ENCODE measurements at regions not wholly inside any gene's neighbourhood (a gene's known extent, or its start where the extent isn't known, plus 50 kb on each side); places are given as distances from the start of the nearest gene placed in this dataset.

GRCh38 chr2:220510668-220511067, 883.2 kb downstream of the SLC4A3 start:
- TF ChIP-seq, protein P1, sequence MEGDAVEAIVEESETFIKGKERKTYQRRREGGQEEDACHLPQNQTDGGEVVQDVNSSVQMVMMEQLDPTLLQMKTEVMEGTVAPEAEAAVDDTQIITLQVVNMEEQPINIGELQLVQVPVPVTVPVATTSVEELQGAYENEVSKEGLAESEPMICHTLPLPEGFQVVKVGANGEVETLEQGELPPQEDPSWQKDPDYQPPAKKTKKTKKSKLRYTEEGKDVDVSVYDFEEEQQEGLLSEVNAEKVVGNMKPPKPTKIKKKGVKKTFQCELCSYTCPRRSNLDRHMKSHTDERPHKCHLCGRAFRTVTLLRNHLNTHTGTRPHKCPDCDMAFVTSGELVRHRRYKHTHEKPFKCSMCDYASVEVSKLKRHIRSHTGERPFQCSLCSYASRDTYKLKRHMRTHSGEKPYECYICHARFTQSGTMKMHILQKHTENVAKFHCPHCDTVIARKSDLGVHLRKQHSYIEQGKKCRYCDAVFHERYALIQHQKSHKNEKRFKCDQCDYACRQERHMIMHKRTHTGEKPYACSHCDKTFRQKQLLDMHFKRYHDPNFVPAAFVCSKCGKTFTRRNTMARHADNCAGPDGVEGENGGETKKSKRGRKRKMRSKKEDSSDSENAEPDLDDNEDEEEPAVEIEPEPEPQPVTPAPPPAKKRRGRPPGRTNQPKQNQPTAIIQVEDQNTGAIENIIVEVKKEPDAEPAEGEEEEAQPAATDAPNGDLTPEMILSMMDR (IDR thresholded peaks at IDR 0.05), result no peak

GRCh38 chr2:220512419-220512818, 885.0 kb downstream of the SLC4A3 start:
- Histone ChIP-seq H3K4me3 (ENCODE audit: low read length) (no peak overlapping the region), H3K36me3 (ENCODE audit: insufficient read depth, low read length) (no peaks in the 10 kb centered on the region), H3K27me3 (ENCODE audit: control insufficient read depth in 1 of 2, insufficient read depth in 2 of 2, low read length in 2 of 2) (no peaks in the 10 kb centered on the region), H3K4me1 (ENCODE audit: insufficient read depth, low read length) (no peaks in the 10 kb centered on the region), H3K27ac (ENCODE audit: low read depth in 1 of 2, low read length in 2 of 2) (no peak overlapping the region), H3K9me3 (ENCODE audit: control insufficient read depth in 1 of 2, insufficient read depth in 1 of 2, low read length in 2 of 2) (no peaks in the 10 kb centered on the region)
- Mint-ChIP-seq H3K36me3 (ENCODE audit: low read depth) (no peaks in the 10 kb centered on the region), H3K9me3 (no peaks in the 10 kb centered on the region), H3K27me3 (no peaks in the 10 kb centered on the region), H3K27ac (no peak overlapping the region), H3K4me3 (no peak overlapping the region), H3K4me1 (ENCODE audit: low read depth) (no peaks in the 10 kb centered on the region)
- TF ChIP-seq, protein P1 (IDR thresholded peaks at IDR 0.05), result no peak
- ChIA-PET CTCF (no interaction called here), POLR2A (no interaction called here)
- DNase-seq (no peak), ATAC-seq (ENCODE audit: poor library complexity) (no peak)
- intact Hi-C loops (cut with DNase I, micrococcal nuclease), result no loop called here

More at GRCh38 chr2:220510668-220511067, 883.2 kb downstream of the SLC4A3 start:
- Histone ChIP-seq H3K27ac (ENCODE audit: low read depth in 1 of 2, low read length in 2 of 2) (no peak overlapping the region), H3K9me3 (ENCODE audit: control insufficient read depth in 1 of 2, insufficient read depth in 1 of 2, low read length in 2 of 2) (no peaks in the 10 kb centered on the region), H3K36me3 (ENCODE audit: insufficient read depth, low read length) (no peaks in the 10 kb centered on the region), H3K27me3 (ENCODE audit: control insufficient read depth in 1 of 2, insufficient read depth in 2 of 2, low read length in 2 of 2) (no peaks in the 10 kb centered on the region), H3K4me3 (ENCODE audit: low read length) (no peak overlapping the region), H3K4me1 (ENCODE audit: insufficient read depth, low read length) (no peaks in the 10 kb centered on the region)
- no peaks in the 10 kb centered on the region for H3K4me1 Mint-ChIP-seq (ENCODE audit: low read depth)
- H3K27ac Mint-ChIP-seq, result no peak overlapping the region
- POLR2A ChIA-PET, result interaction anchor here (0.7 kb wide), 1 partner anchor 81 kb away, joined by 3 read pairs; no protein-coding TSS in a partner anchor
- DNase-seq, result no peak
- intact Hi-C loops (cut with DNase I, micrococcal nuclease), result no loop called here
- no peak for ATAC-seq (ENCODE audit: poor library complexity)
- no peaks in the 10 kb centered on the region for H3K36me3 Mint-ChIP-seq (ENCODE audit: low read depth)
- H3K4me3 Mint-ChIP-seq, result no peak overlapping the region
- H3K27me3 Mint-ChIP-seq, result no peaks in the 10 kb centered on the region
- CTCF ChIA-PET, result no interaction called here
- no peaks in the 10 kb centered on the region for H3K9me3 Mint-ChIP-seq

- Histone ChIP-seq H3K9me3 (ENCODE audit: control insufficient read depth in 1 of 2, insufficient read depth in 1 of 2, low read length in 2 of 2) (no peaks in the 10 kb centered on the region), H3K36me3 (ENCODE audit: insufficient read depth, low read length) (no peaks in the 10 kb centered on the region), H3K27ac (ENCODE audit: low read depth in 1 of 2, low read length in 2 of 2) (no peak overlapping the region), H3K4me1 (ENCODE audit: insufficient read depth, low read length) (no peaks in the 10 kb centered on the region), H3K27me3 (ENCODE audit: control insufficient read depth in 1 of 2, insufficient read depth in 2 of 2, low read length in 2 of 2) (no peaks in the 10 kb centered on the region), H3K4me3 (ENCODE audit: low read length) (no peak overlapping the region)
- Mint-ChIP-seq H3K36me3 (ENCODE audit: low read depth) (no peaks in the 10 kb centered on the region), H3K4me3 (no peak overlapping the region), H3K4me1 (ENCODE audit: low read depth) (no peaks in the 10 kb centered on the region), H3K27me3 (no peaks in the 10 kb centered on the region), H3K9me3 (no peaks in the 10 kb centered on the region), H3K27ac (no peak overlapping the region)
- intact Hi-C loops (cut with DNase I, micrococcal nuclease), result no loop called here
- CTCF ChIA-PET, result no interaction called here
- POLR2A ChIA-PET, result interaction anchor here (0.8 kb wide), 1 partner anchor 1093 kb away, joined by 3 read pairs; no protein-coding TSS in a partner anchor
- ATAC-seq (ENCODE audit: poor library complexity) (no peak), DNase-seq (no peak)
- TF ChIP-seq, protein P1 (IDR thresholded peaks at IDR 0.05), result no peak
These were observed 886.3 kb downstream of the SLC4A3 start for GRCh38 chr2:220513573-220514288.
